HG03558 (cell line): ENCODE measurements at regions not wholly inside any gene's neighbourhood (a gene's known extent, or its start where the extent isn't known, plus 50 kb on each side); places are given as distances from the start of the nearest gene placed in this dataset.

Experiments used
- ATAC-seq: cut with Tn5 transposase; IDR thresholded peaks from one replicate; pipeline ENCODE4 v1.9.1; 2021; ENCODE audit warnings: moderate number of reproducible peaks; ENCODE audit not compliant: unreplicated experiment; ENCODE audit errors: extremely low read depth

- no peak for ATAC-seq
Observed at GRCh38 chr13:70375718-70376117, 267.5 kb upstream of the KLHL1 start.

GRCh38 chr13:70370924-70371323 is 262.7 kb upstream of the KLHL1 start:
- no peak for ATAC-seq

- ATAC-seq = no peak
Observed at GRCh38 chr13:70366720-70367119, 258.5 kb upstream of the KLHL1 start.

GRCh38 chr13:70363991-70364390 is 255.7 kb upstream of the KLHL1 start:
- ATAC-seq = no peak

GRCh38 chr13:70362820-70363570 is 254.7 kb upstream of the KLHL1 start:
- no peak for ATAC-seq

- no peak for ATAC-seq
Observed at GRCh38 chr13:70357031-70357430, 248.8 kb upstream of the KLHL1 start.

GRCh38 chr13:70353096-70353495 is 244.8 kb upstream of the KLHL1 start:
- ATAC-seq = no peak

- ATAC-seq = no peak
Observed at GRCh38 chr13:70347947-70348620, 239.8 kb upstream of the KLHL1 start.

GRCh38 chr13:70339738-70340137 is 231.5 kb upstream of the KLHL1 start:
- no peak for ATAC-seq

GRCh38 chr13:70338609-70339008 is 230.4 kb upstream of the KLHL1 start:
- ATAC-seq = no peak

GRCh38 chr13:70336866-70337265 is 228.6 kb upstream of the KLHL1 start:
- no peak for ATAC-seq

- no peak for ATAC-seq
Observed at GRCh38 chr13:70333752-70334151, 225.5 kb upstream of the KLHL1 start.

- no peak for ATAC-seq
Observed at GRCh38 chr13:70330697-70331361, 222.6 kb upstream of the KLHL1 start.

- no peak for ATAC-seq
Observed at GRCh38 chr13:70324519-70324918, 216.3 kb upstream of the KLHL1 start.

- ATAC-seq = no peak
Observed at GRCh38 chr13:70311191-70311590, 202.9 kb upstream of the KLHL1 start.

GRCh38 chr13:70310396-70311119 is 202.3 kb upstream of the KLHL1 start:
- ATAC-seq = no peak

- ATAC-seq = no peak
Observed at GRCh38 chr13:70297189-70297616, 189.0 kb upstream of the KLHL1 start.

GRCh38 chr13:70284371-70284770 is 176.1 kb upstream of the KLHL1 start:
- no peak for ATAC-seq

- no peak for ATAC-seq
Observed at GRCh38 chr13:70275841-70276240, 167.6 kb upstream of the KLHL1 start.

- no peak for ATAC-seq
Observed at GRCh38 chr13:70255406-70255991, 147.2 kb upstream of the KLHL1 start.
